ENCODE measurements at regions not wholly inside any gene's neighbourhood (a gene's known extent, or its start where the extent isn't known, plus 50 kb on each side); places are given as distances from the start of the nearest gene placed in this dataset.
"Not testable (repeated sequence)": the region's sequence is repeated elsewhere in the genome, so short reads cannot be mapped to it uniquely, and the experiment has no call there.

DNA sequence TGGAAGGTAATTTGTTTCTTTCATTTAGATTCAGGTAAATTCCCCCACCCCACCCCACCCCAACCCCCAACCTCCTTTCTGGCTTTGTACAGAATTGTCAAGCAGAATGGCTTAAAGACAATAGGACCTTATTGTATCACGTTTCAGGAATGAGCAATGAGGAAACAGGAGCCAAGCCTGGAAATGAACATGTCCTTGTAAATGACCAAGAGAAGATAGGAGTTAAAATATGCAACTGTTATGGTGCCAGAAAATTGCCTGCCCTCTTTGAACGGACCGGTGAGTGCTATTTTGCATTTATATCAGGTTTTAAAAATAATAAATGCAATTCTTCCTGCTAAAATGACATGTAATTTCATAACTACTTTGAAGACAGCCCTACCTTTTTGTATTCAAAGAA lies 141.6 kb upstream of the PELI2 start:
- no peak for DNase-seq (ENCODE audit: low read depth, low spot score)

DNA sequence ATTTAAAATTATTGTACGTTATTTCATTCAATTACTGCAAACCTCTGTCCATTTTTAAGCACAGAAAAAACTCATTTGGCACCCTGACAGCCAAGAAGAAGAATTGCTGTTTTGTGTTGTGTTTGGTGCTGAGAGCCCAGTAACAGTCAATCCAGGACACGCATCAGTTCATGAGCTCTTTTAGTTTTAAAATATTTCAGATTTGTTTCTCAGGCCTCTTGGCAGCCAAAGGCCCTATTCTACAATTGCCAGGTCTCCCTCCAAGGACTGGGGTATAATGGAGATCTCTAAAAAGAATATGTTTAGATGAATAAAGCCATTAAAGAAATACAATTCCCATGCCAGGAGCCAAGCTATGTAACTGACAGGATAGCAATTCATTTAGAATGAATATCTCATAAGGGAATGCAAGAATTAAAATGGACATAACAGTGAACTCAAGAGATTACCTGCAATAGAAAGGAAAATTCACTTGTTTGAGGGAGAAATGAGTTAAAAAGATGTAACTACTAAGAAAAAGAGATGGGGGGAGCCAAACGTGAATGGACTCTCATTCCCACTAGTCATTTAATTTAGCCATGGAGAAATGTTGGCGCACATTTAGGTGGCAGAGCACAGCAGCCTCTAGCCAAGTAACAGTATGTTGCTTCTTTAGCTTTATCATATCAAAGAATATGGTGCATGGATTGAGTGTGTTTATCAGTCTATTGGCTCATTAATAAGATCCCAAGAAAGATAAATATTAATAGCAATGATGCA lies 140.6 kb upstream of the PELI2 start:
- DNase-seq (ENCODE audit: low read depth, low spot score): no peak

DNA sequence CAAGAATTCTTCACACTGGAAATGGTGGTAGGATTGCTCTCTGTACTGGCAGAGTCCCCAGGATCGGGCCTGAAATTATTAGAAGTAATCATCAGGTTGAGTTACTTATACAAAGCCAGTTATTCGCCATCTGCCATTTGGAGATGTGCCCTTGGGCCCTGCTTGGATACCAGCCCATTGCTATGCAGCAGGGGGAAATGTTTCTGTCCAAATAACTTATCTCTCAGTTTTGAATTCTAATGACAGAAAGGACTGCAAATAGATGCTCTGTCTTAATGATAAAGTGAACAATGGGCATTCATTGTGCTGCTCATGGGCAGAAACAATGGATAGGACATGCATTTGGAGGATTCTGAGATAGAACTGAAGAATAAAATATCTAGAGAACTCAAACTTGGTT lies 139.1 kb upstream of the PELI2 start:
- no peak for DNase-seq (ENCODE audit: low read depth, low spot score)

DNA sequence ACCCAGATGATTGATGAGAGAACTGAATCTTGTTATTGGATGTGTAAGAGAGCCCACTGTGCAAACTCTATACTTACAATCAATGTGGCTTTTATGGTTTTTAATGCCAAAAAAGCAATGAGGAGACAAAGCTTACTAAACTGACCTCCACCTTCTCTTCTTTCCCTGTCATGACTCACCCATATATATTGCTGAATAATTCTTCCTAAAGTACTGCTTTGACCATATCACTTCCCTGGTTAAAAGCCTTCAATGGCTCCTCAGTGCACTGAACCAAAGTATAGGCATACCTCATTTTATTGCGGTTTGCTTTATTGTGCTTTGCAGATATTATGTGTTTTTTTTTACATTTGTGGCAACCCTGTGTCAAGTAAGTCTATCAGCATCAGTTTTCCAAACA lies 138.4 kb upstream of the PELI2 start:
- DNase-seq (ENCODE audit: low read depth, low spot score): no peak

DNA sequence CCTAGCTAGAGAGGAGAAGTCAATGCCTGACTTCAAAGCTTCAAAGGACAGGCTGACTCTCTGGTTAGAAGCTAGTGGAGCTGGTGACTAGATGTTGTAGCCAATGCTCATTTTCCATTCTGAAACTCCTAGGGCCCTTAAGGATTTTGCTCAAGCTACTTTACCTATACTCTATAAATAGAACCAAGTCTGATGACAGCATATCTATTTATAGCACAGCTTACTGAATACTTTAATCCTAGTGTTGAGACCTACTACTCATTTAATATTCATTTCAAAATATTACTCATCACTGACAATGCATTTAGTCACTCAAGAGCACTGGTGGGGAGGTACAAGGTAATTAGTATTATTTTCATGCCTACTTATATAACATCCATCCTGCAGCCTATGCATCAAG lies 137.2 kb upstream of the PELI2 start:
- DNase-seq (ENCODE audit: low read depth, low spot score): no peak

DNA sequence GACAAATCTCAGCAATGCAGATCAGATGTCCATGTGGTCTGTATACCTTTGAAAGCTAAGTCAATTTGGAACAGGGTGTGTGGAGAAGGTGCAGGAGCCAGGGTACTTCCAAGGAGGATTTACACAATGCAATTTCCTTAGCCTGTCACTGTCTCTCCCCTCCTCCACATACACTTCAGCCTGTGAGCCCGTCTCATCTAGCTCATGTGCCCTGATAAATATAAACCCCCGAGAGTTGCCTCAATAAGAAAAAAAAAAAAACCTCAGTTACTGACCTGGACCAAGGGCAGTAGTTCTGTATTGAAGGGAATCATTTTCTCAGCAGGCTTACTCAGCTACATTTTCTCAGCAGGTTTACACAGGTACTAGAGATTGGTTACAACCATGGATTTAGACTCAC lies 132.1 kb upstream of the PELI2 start:
- DNase-seq (ENCODE audit: low read depth, low spot score): no peak

DNA sequence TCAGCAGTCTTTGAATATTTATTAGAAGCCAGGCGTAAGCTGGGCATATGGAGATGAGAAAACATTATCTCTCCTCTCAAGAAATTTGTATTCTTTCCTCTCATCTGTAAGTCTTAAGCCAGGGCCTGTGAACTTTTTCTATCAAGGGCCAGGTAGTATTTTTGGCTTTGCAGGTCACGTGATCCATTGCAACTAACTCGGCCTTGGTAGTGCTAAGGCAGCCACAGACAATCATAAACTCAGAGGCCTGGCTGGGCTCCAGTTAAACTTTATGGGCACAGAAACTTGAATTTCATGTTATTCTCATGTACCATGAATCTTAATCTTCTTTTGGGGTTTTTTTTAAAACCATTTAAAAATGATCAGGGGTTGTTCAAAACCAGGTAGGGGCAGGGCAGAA lies 117.4 kb upstream of the PELI2 start:
- no peak for DNase-seq (ENCODE audit: low read depth, low spot score)

DNA sequence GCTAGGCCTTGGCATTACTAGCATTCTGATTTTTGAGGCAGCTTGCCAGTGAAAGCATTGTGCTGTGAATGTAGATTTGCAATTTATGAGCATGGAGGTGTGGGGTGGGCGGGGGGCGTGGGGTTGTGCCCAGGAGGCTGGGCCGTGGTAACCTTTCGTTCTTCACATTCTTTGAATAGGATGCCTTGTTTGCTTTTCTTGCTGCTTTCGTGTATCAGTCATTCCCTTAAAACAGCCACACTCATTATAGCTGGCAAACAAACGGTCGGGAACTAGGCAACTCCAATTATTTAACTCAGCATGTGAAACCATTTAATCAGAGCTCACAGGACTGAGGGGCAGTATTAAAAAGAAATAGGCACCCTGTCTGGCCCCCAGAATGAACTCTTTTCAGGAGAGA lies 115.9 kb upstream of the PELI2 start:
- no peak for DNase-seq (ENCODE audit: low read depth, low spot score)

DNA sequence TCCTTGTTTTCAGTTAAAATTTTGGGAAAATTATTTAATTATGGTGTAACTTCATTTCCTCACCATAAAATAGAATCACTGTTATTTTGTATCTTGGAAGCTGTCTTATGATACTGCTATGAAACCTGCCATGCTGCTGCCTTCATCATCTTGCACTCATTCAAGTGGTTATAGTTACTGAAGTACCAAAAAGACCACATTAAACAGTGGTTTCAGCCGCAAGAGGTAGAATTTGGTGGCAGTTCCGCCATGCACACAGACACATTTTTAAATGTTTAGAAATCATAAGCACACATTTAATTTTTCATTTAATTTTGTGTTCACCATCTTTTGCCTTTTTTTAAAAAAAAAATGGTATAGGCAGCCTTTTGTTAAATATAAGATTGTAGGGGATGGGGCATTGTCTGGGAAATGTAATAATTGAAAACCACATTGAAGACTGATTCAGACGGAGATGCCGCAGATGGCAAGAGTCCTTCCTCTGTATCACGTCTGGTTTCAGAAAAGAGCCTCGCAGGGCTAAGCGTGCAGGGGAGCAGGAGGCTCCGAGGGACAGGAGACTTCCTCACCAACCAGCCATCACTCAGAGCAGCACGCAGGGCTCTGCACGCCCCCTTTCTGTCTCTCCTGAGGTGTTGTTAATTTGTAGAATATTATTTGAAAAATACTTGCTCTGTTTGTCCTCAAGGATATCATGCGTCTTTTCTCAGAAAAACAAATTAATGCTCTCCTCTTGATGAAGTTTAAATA lies 115.2 kb upstream of the PELI2 start:
- no peak for DNase-seq (ENCODE audit: low read depth, low spot score)

DNA sequence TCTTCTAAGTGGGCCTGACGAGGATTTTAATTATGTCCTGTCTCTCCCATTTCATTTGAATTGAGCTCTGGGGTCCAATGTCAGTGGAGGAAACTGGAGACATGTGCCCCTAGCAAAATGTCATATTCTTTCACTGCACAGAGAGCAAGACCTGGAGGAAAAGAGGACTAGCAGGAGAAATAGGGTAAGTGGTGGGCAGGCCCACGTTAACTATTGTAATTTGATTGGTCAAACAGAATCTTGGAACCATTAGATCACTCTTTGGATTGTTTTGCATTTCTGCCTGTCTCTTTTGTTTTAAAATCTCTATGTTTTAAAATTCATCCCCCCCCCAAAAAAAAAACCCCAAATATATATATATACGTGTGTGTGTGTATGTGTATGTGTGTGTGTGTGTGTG lies 113.9 kb upstream of the PELI2 start:
- no peak for DNase-seq (ENCODE audit: low read depth, low spot score)

DNA sequence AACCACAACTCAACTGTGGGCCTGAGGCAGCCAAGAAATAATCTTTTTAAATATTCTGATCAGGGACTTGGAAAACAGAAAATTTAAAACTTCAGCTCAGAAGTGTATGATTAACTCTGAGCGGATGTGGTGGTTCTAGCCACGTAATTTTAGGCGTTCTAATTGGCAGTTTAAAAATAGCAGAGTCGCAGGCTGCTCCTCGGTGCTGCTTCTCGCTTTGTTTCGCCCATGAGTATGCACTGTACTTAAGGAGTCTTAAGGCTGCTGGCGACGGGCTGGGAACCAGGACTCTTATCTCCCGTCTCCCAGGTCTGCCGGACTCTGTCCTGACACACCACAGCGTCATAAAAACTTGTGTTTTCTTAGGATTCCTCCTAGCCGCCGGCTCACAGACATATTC lies 113.4 kb upstream of the PELI2 start:
- DNase-seq (ENCODE audit: low read depth, low spot score): no peak

DNA sequence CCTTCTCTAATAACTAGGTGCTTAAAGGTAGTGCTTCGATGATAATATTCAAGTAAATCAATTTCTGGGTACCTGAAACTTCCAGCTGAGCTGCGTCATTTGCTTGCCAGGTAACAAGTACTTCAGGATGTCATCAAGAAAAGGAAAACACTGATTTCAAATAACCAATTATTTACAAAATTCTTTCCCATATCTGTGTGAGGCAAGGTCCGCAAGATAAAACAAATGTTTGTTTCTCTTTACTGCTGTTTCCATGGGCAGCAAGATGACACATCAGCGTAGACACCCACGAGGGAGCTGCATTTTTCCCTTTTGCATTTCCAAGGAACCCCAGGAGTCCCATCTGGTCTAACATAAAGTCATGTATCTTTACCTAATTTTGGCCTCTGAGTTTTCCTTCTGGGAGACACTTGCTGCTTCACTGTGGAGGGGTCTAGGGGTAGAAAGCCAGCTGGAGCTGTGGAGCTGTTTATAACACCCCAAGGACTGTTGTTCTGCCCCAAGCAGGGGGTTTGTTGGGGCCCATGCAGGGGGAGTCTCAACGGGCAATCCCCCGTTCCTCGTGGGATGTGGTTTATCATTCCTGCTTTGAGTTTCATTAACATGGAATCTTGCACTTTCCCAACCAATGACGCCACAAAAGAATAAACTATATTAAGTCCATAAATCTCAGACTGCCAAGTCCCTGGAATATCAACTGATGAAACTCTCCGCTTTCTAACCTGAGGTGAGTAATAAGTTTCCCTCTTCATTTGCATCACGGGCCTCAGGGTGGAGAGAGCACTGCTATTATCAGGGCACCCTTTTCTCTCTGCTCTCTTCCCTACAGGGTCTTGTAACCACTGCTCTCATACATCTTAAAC lies 112.8 kb upstream of the PELI2 start:
- DNase-seq (ENCODE audit: low read depth, low spot score): peak; percentile 28

DNA sequence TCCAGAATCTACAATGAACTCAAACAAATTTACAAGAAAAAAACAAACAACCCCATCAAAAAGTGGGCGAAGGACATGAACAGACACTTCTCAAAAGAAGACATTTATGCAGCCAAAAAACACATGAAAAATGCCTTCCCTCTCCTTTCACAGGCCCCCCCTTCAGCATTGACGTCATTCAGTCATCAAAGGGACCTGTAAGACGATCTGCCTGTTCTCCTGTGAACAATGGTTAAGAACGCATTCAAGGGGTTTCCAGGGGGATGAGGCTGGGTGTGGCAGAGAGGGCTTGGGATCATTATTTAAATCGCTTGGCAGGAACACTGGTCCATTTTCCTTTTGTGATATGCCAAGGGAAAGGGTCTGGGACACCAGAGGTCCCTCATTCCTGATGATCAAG lies 110.7 kb upstream of the PELI2 start:
- not testable (repeated sequence) for DNase-seq (ENCODE audit: low read depth, low spot score)

DNA sequence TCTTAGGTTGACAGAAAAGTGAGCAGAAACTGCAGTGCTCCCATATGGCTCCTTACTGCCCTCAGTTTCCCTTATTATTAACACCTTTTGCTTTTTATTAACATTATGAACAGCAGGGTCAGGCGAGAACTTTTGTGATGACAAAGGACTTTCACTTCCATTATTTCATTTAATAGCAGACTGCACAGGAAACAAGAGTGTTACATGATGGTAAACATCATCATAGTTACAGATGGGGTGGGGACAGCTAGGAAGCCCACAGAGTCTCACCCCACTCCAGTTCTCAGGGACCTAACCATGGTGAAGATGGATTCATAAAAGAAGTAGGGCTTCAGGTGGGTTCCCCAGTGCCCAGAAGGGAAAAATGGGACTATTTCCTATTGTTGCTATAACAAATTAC lies 110.1 kb upstream of the PELI2 start:
- no peak for DNase-seq (ENCODE audit: low read depth, low spot score)

DNA sequence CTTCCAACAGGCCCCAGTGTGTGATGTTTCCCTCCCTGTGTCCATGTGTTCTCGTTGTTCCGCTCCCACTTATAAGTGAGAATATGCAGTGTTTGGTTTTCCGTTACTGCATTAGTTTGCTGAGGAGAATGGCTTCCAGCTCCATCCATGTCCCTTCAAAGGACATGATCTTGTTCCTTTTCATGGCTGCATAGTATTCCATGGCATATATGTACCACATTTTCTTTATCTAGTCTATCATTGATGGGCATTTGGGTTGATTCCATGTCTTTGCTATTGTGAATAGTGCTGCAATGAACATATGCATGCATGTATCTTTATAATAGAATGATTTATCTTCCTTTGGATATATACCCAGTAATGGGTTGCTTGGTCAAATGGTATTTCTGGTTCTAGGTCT lies 109.5 kb upstream of the PELI2 start:
- not testable (repeated sequence) for DNase-seq (ENCODE audit: low read depth, low spot score)

DNA sequence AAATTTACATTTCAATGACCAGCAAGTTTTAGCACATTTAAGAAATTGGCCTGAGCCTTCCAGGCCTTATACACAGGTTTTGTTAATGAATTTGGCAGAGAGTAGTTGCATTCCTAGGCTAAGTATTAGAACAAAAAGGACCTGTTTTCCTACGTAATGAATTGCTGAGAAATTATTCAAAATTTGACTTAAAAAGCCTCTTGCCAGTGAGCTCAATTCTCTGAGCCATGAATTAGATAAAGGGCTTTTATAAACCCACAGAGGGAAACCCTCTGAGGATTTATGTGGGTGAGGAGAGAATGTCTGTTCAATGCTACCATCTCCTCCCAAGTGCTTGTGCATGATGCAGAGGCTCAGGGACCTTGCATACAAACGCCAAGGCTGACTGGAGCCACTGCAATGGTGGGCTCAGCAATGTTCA lies 94.5 kb upstream of the PELI2 start:
- no peak for DNase-seq (ENCODE audit: low read depth, low spot score)

DNA sequence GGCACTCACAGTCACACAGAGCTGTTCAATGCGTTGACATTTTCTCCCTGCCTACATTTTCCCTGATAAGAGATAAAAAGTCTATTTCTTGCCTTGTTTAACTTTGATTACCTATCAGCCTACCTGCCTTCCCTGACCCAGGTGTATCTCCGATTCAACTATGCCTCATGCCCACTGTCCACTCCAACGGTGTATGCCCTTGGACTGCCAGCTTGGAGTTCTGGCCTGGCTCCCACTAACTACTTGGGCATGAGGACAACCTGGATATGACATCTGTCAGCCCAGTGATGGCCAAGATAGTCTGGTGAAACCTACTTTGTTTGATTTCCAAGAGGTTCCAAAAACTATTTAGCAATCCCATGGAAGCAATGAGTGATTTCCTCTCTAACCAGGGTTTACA lies 93.0 kb upstream of the PELI2 start:
- DNase-seq (ENCODE audit: low read depth, low spot score): no peak

DNA sequence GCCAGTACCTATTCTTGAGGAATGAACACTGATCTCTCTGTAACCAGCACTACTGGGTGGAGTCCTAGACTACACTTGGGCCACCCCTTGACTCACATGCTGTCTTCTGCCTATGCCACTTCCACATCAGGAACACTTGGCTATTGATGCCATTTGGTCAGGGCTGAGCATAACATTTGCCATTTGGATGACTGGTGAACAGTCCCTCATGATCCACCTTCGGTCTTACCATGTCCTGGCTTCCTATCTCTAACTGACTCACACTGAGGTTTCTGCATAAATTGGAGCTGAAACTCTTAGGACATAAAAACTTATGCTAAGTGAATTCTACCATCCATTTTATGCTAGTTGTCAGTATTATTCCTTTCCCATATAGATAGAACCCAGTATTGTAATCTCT lies 91.7 kb upstream of the PELI2 start:
- DNase-seq (ENCODE audit: low read depth, low spot score): no peak

DNA sequence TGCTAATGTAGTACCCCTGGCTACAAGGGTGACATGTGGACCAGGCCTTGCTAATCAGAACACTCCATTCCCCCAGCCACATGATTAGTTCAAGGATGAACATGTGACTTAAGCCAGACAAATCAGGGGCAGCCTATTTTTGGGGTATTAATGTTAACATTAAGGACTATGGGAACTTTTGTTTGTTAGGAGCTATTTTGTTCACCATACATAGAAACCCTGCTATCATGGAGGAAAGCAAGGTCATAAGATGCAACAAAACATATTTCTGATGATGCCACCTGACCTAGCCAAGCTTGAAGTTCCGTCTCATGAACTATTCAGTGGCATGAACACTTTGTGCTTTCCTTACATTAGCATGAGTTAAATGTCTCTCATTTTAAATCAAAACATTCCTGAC lies 90.8 kb upstream of the PELI2 start:
- DNase-seq (ENCODE audit: low read depth, low spot score): no peak

DNA sequence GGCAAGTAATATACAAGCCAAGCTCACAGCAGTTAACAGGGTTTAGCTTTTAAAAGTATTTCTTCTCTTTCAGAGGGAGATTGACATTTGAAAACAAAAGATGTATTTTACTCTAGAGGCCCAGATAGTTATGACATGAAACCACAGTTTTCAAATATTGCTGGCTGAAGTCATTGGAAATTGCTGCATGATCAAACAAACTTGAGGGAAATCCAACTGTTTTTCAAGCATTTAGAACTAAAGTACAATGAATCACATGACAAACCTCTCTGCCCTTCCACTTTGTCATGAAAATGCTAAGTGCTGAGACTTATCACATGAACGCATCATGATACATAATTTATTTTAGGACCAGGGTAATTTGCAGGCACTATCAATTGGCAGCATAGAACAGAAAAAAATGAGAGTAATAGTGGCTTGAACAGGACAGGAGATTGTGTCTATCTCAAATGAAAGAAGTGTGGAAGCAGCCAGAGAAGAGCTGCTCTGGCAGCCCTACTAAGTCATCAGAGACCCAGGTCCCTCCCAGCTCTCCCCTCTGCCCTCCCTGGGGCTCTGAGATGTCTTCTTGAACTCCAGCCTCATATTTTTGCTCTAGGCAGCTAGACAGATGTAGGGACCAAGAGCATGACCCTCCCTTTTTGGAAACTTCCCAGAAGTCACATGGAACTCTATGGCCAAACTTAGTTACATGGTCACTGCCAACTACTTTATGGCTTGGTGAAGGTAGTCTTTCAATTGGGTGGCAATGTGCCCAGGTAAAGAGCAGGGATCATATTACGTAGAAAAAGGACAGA lies 90.1 kb upstream of the PELI2 start:
- no peak for DNase-seq (ENCODE audit: low read depth, low spot score)

DNA sequence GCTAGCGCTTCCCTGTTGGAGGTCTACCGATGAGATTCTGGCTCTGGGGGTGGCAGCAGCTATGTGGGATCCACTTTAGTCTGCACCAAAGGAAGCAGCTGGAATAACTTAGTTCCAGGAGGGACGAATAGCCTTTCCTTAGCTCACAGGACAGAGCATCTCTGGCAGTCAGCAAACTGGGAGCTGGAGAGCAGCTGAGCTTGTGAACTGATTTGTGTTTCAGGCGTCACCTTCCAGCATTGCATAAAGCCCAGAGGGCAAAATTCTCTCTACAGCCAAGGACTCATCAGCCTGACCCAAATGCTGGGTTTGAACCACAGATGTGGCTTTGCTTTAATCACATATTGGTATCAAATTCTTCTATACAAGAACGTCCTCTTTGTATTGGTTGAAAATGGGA lies 81.9 kb upstream of the PELI2 start:
- DNase-seq (ENCODE audit: low read depth, low spot score): peak; percentile 3

DNA sequence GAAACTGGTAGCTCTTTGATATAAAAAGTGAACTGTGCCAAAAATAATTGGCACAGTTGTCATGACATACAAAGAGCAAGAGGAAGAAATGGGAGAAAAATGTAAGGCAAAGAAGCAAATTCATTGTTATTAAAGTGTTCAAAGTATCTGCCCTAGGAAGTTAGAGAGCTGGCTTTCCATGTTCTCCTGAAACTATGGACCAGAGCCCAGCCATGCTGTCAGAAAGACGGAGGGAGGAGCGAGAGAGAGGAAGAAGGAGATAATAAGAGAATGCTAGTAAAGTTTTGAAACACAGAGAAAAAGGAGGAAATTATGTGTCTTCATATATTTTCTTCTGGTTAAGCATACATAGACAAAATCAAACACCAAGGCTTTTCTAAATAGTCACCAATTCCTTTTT lies 78.1 kb upstream of the PELI2 start:
- DNase-seq (ENCODE audit: low read depth, low spot score): no peak

All from iPS DF 19.7 (cell line).